Esophagus muscularis mucosa (tissue), 4 donors: ENCODE measurements at regions not wholly inside any gene's neighbourhood (a gene's known extent, or its start where the extent isn't known, plus 50 kb on each side); places are given as distances from the start of the nearest gene placed in this dataset.

ENCODE experiments used
- EP300 ChIP-seq: sonication (generic); formaldehyde crosslinking; IDR thresholded peaks from one replicate; pipeline ENCODE4 v1.6.1; 2017; ENCODE audit warnings: antibody characterized with exemption
- POLR2A ChIP-seq: fragments of 450-650 bp; IDR thresholded peaks from one replicate; pipeline ENCODE4 v1.6.1; 2017; ENCODE audit warnings: antibody characterized with exemption, moderate library complexity, mild to moderate bottlenecking, low read depth
- TF ChIP-seq, protein P1 (sequence below), 3 experiments: fragments of 200-600 bp in 2 of 3; fragments of 450-650 bp in 1 of 3; sonication (generic) in 2 of 3; IDR thresholded peaks; one replicate each; pipeline ENCODE4 v1.5.1; 2017 to 2019; ENCODE audit warnings: antibody characterized with exemption in 3 of 3, mild to moderate bottlenecking in 2 of 3, moderate library complexity in 1 of 3

DNA sequence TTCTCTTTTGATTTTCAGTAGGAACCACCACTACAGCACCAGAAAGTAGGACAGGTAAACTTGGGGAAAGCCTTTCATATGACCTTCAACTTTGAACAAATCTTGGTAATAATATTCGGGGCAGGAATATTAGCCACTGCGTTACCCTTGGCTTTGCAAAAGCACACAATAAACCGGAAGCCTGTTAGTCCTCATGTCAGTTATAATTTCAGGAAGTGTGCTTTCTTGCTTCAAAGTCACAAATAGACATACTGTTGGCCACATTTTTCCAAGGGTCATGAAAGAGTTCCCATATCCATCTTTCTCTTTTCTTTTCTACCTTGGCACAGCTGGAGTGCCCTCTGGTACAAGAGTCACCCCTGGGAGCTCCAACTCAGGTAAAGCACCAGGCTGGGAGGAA, 167.2 kb upstream of the CNTN1 start:
- no peak for TF ChIP-seq POLR2A
- TF ChIP-seq, protein P1, sequence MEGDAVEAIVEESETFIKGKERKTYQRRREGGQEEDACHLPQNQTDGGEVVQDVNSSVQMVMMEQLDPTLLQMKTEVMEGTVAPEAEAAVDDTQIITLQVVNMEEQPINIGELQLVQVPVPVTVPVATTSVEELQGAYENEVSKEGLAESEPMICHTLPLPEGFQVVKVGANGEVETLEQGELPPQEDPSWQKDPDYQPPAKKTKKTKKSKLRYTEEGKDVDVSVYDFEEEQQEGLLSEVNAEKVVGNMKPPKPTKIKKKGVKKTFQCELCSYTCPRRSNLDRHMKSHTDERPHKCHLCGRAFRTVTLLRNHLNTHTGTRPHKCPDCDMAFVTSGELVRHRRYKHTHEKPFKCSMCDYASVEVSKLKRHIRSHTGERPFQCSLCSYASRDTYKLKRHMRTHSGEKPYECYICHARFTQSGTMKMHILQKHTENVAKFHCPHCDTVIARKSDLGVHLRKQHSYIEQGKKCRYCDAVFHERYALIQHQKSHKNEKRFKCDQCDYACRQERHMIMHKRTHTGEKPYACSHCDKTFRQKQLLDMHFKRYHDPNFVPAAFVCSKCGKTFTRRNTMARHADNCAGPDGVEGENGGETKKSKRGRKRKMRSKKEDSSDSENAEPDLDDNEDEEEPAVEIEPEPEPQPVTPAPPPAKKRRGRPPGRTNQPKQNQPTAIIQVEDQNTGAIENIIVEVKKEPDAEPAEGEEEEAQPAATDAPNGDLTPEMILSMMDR (IDR thresholded peaks at IDR 0.05) = no peak
- no peak for TF ChIP-seq EP300
